ENCODE measurements at regions not wholly inside any gene's neighbourhood (a gene's known extent, or its start where the extent isn't known, plus 50 kb on each side); places are given as distances from the start of the nearest gene placed in this dataset.

DNA sequence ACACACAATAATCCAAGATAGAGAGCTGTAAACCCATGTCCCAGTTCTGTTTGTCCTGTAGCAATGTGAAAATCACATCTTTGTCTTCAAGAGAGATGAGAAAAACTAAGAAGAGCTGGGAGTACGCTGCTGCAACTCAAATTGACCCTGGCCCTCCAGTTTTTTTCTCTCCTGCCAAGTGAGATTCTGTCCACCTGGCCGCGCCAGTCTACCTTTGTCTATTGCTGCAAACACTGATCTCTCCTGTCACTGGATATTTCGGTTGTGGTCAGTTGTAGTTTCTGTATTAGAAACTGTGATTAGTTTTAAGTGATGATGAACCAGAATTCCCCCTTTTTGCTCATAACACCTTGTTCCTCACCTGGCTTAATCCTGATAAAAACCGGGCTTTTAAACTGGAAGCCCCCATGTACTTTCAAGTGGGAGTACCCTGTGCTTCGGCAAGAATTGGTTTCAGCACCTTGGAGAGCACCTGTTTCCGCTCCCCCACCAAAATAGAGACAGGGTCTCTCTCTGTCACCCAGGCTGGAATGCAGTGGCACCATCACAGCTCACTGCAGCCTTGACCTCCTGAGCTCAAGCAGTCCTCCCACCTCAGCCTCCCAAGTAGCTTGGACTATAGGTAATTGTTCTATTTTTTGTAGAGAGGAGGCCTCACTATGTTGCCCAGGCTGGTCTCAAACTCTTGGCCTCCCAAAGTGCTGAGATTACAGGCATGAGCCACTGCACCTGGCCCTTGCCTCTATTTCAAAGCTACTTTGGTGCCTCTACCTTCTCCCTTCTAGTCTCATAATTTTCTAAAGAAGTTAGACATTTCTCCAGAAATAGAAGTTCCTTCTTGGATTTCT is 156.8 kb downstream of the PHETA1 start:
- DNase-seq = no peak

DNA sequence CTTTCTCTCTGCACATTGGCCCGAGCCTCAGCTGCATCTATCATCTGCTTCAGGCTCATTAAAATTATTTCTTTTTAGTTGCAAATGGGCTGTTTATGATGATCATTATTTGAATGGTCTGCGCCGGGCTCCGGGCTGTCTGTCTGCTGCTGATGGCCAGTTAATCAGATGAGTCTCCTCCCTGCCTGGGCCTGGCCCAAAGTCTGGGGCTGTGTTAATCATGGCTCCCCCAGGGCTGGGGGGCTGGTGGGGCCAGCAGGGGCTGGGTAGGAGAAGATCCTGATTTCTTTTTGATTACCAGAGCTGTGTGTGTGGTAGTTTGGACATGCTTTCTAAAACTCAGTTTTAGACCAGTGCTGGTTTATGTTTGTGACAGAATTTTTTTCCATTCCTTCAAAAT is 159.1 kb downstream of the PHETA1 start:
- intact Hi-C loops (cut with DNase I) = no loop called here
- DNase-seq = no peak

More for the DNA sequence above, 156.8 kb downstream of the PHETA1 start:
- intact Hi-C loops (cut with DNase I) = no loop called here

DNA sequence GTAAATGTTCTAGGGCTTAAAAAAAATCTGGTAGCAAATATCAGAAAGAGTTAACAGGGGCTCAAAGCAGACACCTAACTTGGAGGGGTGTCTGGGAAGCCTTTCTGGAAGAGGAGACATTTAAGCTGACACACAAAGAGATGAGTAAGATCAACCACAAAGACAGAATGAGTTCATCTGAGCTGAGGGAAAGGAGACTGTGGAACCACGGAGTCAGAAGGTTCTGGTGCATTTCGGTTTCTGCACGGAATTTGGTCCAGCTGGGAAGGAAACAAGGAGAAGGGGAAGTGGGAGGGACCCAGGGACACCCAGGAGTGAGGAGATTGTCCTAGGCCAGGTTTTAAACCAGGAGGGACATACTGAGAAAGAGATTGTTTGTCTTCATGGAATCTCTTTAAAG is 161.1 kb downstream of the PHETA1 start:
- intact Hi-C loops (cut with DNase I) = no loop called here
- DNase-seq = no peak

DNA sequence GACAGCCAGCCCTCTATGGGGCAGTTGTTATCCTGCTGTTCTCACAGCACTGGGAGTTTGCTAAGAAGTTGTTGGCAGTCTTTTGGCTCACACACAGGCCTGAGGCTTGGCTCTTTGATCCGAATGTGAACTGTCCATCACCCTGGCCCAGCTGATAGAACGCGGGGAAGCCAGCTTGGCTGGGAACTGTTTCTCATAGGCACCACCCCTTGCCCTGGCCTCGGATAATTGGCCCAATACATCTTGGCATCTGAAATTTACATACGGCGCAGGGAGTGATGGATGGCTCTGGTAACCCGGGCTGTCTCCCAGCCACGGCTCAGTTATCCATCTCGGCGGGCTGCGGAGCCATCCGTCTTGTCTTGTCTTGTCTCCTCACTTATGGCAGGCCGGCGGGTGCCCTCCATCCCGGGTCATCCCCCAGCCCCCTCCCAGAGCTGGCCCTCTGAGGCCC is 164.1 kb downstream of the PHETA1 start:
- intact Hi-C loops (cut with DNase I) = no loop called here
- no peak for DNase-seq

- intact Hi-C loops (cut with DNase I) = no loop called here
- DNase-seq = no peak
Observed at GRCh38 chr12:111203969-111204368, 164.9 kb downstream of the PHETA1 start.

DNA sequence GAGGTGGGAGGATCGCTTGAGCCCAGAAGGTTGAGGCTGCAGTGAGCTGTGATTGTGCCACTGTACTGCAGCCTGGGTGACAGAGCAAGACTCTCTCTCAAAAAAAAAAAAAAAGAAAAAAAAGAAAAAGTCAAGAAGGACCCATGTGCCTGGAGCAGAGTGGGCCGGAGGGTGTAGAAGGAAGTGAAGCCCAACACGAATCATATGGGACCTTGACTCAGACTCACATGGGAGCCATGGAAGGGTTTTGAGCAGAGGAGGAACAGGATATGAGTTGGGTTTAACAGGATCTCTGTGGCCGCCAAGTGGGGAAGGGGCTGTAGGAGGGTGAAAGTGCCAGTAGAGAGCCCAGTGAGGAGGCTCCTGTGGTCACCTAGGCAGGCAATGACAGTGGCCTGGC is 165.4 kb downstream of the PHETA1 start:
- no peak for DNase-seq
- intact Hi-C loops (cut with DNase I) = no loop called here

GRCh38 chr12:111202237-111202915 is 166.5 kb downstream of the PHETA1 start:
- no peak for DNase-seq
- intact Hi-C loops (cut with DNase I) = no loop called here

GRCh38 chr12:111201495-111202236 is 167.2 kb downstream of the PHETA1 start:
- intact Hi-C loops (cut with DNase I) = no loop called here
- DNase-seq = peak in 13 of 42 donors; percentile 20 to 66 (median 35)

DNA sequence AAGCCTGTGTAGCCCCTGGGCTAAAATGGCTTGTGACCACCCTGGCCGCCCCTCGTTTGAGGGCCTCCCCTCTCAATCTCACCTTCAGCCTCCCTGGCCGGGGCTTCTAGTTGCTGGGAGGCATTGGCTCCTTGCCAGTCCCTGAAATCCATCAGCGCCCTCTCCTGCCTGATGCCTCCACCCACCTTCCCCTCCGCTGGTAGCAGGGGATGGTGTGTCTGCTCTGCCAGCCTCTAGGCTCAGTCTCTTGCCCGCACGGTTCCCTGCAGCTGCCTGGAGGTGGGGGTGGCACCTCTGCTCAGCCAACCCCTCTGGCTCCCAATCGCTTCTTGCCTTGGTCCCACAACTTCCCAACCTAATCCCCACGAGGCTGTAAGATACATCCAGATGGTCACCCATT is 167.9 kb downstream of the PHETA1 start:
- intact Hi-C loops (cut with DNase I) = no loop called here
- DNase-seq = peak in 36 of 42 donors; percentile 18 to 85 (median 56)

GRCh38 chr12:111197376-111197944 is 171.4 kb downstream of the PHETA1 start:
- intact Hi-C loops (cut with DNase I) = no loop called here

DNA sequence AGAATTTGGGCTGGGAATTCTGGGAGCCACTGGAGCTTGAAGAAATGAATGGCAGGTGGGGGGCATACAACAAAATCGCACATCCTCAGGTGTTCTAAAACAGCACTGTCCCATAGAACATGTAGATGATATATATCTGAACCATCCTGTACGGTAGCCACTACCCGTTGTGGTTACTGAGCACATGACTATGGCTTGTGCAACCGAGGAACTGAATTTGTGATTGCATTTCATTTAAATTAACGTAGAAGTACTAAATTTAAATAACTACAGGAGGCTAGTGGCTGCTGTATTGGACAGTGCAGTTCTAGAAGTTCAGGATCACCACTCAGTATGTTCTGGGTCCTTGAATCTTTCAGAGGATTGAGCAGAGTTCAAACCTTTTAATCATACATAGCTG is 172.4 kb downstream of the PHETA1 start:
- intact Hi-C loops (cut with DNase I) = no loop called here
- no peak for DNase-seq

More at GRCh38 chr12:111197376-111197944, 171.4 kb downstream of the PHETA1 start:
- DNase-seq = no peak

- intact Hi-C loops (cut with DNase I) = no loop called here
Observed at GRCh38 chr12:111195316-111195715, 173.6 kb downstream of the PHETA1 start.

GRCh38 chr12:111194703-111195051 is 174.2 kb downstream of the PHETA1 start:
- intact Hi-C loops (cut with DNase I) = no loop called here
- no peak for DNase-seq

More at GRCh38 chr12:111195316-111195715, 173.6 kb downstream of the PHETA1 start:
- no peak for DNase-seq

DNA sequence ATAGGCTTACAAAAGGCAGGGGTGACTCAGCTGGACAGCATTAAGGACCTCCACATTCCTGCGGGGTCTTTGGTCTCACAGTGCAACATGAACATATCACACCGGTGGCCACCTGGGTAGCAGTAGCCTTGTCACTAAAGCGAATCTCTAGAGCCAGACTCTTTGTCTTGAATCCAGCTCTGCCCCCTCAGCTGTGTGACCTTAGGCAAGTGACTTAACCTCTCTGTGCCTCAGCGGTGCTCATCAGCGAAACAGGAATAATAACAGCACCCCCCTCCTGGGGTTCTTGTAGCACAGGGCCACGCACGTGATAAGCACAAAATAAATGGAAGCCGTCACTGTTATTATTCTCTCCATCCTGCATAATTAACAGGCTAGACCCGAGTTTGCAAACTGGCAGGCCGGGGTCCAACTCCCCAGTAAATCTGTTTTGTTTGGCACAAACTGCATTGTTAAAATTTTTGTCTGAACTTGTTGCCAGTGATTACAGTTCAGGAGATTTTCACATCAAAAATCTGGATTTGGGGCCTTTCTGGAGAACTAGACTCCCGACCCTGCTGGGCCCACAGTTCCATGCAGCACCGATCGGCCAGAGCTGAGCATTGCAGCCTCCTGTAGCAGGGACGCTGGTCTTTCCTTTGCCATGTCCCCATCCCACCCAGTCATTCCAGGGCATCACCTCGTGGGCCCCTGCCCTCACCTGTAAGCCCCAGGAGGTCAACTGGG is 174.8 kb downstream of the PHETA1 start:
- DNase-seq = no peak

DNA sequence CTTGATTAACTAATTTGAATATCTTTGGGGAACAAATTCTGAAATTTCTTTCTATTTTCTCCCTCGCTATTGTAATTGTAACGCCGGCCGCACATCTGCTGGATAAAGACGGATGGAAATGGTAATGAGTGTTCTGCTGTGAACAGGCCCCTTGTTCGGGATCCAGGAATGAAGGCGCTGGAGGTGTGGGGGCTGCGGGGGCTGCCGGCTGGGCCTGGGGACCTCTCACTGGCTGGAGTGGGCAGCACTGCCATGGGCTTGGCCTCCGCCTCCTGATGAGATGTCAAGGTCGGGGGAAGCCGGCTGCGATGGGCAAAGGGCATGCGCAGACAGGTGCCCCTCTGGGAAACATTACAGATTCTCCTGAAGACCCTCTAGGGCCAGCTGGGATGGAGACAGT is 175.4 kb downstream of the PHETA1 start:
- intact Hi-C loops (cut with DNase I) = no loop called here
- DNase-seq = peak in 13 of 42 donors; percentile 9 to 56 (median 28)

More for the DNA sequence above, 174.8 kb downstream of the PHETA1 start:
- intact Hi-C loops (cut with DNase I) = no loop called here

DNA sequence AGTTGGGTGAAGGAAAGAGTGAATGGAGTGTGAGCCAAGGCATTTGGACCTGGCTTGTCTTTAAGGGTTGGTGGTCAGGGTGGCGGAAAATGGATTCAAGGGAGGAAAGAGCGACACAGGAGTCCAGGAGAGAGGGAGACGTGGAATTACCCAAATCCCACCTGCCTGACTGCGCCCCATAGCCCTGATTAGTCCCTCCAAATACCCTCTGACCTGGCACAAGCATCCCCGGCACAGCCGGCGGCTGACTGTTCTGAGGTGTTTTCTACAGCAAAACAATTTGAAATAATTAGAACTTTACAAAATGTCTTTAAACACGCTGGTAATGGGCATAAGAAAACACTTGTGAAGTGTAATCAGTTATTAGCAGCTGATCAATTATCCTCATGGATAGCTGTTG is 175.8 kb downstream of the PHETA1 start:
- DNase-seq = no peak
- intact Hi-C loops (cut with DNase I) = no loop called here

DNA sequence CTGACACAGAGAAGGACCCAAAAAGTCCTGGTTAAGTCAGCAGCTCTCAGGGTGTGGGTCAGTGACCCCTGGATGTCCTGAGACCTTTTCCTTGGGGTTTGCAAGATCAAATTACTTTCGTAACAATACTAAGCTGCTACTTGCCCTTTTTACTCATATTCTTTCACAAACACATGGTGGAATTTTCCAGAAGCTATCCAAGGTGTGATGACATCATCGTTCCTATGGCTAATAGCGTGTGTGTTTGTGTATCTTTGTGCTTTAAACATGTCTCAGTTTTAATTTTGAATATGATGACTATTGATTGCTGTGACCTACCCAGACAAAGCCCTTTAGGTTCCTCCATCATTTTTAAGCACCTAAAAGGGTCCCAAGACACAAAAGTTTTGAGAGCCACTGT is 176.2 kb downstream of the PHETA1 start:
- intact Hi-C loops (cut with DNase I) = no loop called here
- DNase-seq = no peak

DNA sequence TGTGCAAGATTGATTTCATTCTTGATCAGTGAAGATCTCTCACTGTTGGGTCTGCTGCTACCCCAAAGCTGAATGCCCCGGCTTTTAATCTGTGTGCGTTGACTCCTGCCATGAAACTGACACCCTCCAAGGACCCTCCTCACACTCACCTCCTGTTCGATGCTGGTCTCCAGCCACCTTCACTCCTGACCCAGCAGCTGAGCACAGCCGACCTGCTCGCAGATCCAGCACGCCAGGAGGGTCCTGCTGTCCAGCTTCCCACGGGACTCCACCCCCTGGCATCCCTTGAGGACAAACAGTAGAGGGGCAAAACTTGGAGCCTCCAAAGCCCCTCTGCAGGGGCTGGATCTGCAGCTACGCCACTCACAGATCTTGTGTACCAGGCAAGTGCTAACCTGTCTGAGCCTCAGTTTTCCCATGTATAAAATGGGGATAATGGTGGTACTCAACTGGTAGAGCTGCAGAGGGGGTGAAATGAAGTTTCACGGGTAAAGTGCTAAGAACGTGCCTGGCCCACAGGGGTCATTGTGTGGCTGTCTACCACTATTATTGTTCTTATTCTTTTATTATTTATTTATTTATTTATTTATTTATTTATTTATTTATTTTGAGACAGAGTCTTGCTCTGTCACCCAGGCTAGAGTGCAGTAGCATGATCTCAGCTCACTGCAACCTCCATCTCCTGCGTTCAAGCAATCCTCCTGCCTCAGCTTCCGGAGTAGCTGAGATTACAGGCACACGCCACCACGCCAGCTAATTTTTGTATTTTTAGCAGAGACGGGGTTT is 178.0 kb downstream of the PHETA1 start:
- intact Hi-C loops (cut with DNase I) = no loop called here
- no peak for DNase-seq

Measured in head of caudate nucleus (tissue), 42 donors.